Activated CD8-positive, alpha-beta memory T cell treated with anti-CD3 and anti-CD28 coated beads, Interleukin-2, amount 50 U/mL, for 4 hours (primary cell): ENCODE measurements at regions not wholly inside any gene's neighbourhood (a gene's known extent, or its start where the extent isn't known, plus 50 kb on each side); places are given as distances from the start of the nearest gene placed in this dataset.
"Not testable (repeated sequence)": the region's sequence is repeated elsewhere in the genome, so short reads cannot be mapped to it uniquely, and the experiment has no call there.

Source experiments
- DNase-seq: peaks from one replicate; pipeline ENCODE4 v3.0.0-alpha.2; 2020

DNA sequence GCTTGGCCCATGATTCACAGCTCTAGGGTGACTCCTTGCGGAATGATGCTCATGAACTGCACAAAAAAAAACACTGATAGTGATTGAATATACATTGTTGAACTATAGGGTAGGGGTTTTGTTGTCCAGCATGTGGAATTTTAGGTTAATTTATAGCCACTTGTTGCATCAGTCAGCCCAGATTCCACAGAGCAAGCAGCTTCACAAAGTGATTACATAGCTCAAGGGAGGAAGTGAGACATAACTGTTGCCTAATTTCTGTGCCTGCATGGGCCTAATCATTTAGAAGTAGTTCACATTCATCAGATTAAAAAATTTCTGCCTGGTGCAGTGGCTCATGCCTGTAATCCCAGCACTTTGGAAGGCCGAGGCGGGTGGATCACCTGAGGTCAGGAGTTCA, 142.2 kb upstream of the ZNF722 start:
- DNase-seq: not testable (repeated sequence)

GRCh38 chr7:63867127-63867526, 131.5 kb upstream of the ZNF722 start:
- no peak for DNase-seq

- DNase-seq: not testable (repeated sequence)
Measured at GRCh38 chr7:63874242-63874641, 124.4 kb upstream of the ZNF722 start.

- no peak for DNase-seq
Measured at GRCh38 chr7:63876707-63877322, 121.8 kb upstream of the ZNF722 start.

DNA sequence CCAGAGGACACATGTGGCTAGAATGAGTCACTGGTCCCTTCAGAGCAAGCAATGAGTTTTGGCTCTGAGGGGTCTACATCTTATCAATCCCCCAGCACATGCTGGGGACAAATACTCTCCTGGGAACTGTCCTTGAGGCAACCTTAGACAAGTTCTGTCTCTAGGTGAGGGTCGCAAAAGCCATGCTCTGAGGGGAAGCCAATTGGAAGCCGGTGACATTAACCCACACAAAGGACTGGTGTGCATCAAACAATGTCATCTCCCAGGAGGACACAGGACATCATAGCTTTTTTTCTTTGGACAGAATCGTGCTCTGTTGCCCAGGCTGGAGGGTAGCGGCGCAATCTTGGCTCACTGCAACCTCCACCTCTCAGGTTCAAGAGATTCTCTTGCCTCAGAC, 111.6 kb upstream of the ZNF722 start:
- DNase-seq: no peak

DNA sequence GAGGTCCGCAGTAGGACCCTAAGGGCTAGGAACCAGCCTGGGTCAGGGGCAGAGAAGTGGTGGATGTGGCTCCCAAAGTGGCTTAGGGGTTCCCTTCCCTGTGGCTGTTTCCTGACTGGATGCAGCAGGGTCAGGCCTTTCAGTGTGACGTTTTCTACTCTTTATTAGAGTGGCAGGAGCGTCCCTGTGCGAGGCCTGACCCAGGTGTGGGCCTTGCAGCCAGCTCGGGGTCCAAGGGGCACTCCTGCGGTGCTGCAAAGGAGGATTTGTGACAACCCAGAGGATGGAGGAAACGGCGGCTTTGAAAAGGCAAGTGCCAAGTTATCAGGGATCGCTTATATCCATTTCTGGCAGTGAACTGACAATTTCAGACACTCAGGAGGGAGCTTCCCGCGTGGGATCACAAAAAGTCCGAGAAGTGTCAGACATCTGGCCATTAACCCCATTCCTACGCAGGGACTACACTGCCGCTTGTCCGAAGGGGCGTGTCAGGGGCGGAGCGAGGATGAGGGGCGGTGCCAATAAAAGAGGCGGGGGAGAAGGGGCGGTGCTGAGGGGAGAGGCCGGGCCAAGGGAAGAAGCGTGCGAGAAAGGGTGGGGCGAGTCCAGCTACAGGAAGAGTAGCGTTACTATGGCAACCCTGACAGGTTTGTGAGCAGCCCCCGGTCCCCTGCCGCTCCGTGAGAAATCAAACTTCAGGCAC, 98.8 kb upstream of the ZNF722 start:
- DNase-seq: peak; percentile 81

GRCh38 chr7:63900394-63901203, 98.0 kb upstream of the ZNF722 start:
- peak; percentile 90 for DNase-seq

GRCh38 chr7:63901204-63901506, 97.5 kb upstream of the ZNF722 start:
- DNase-seq: not testable (repeated sequence)

DNA sequence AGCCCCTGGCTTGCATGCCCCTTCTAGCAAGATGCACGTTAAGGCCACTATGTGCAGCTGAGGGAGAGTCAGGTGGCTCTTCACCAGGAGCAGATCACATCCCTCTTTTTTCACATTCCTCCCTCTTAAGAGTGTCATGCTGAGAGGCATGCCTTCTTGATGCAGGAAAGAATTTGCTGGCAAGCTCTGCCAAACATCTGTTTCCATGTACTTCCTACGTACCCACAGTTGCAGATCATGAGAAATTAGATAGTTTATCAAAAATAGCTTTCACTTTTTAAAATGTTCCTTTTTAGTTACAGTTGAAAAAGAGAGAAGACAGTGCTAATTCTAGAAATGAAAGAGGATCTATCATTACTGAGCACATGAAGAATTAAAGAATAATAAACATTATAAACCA, 79.7 kb upstream of the ZNF722 start:
- DNase-seq: no peak

- no peak for DNase-seq
Measured at GRCh38 chr7:63925262-63925625, 73.4 kb upstream of the ZNF722 start.

DNA sequence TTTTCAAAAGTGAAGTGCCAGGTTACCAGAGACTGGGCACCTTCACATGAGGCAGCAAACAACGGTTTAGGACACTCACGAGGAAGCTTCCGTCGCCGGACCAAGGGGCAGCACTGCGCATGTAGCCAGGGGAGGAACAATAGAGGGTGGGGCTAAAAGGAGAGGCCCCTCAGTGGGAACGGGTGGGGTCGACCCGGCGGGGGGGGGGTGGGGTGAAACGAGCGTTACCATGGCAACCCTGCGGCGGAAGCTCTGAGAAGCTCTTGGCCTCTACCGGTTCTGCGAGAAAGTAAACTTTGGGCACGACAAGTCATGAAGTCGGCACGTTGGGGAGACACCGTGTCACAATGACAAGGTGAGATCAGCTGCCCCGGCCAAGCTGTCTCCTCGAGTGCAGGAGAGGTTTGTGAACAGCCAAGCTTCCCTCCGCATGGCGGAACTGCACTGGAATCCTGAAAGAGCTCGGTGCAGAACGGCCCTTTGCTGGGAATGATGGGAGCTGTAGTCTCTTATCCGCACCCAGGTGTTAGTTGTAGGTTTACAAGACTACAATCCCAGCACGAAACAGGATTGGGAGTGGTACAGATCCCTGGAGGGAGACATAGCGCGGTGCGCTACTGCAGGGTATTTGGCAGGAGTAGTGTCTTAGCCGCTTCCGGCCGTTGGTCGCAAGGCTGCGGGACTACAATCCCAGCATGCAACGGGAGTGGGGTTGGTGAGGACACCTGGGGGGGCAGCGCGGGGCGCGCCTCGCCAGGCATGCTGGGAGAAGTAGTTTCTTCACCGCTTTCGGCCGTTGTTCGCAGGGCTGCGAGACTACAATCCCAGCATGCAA, 72.8 kb upstream of the ZNF722 start:
- DNase-seq: peak; percentile 90

DNA sequence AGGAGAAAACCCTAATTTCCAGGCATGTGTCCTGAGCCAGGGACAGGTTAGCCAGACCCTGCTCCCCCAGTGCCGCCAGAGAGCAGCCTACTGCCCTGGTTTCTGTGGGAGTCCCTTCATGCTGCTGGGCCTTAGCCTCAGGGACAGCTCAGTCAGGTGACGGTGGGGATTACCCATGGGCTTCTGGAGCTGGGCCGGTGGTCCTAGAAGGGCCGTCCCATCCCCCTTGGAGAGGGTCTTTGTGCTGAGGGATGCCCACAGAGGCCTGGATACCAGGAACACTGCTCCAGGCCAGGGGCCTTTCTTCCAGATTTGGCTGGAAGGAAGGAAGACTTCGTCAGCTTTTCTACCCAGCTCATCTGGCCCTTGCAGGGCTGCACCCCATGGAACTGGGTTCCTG, 71.4 kb upstream of the ZNF722 start:
- no peak for DNase-seq

GRCh38 chr7:63931057-63931600, 67.5 kb upstream of the ZNF722 start:
- DNase-seq: no peak

GRCh38 chr7:63931985-63932577, 66.6 kb upstream of the ZNF722 start:
- no peak for DNase-seq
